Liver (tissue), 3 donors: ENCODE measurements at regions not wholly inside any gene's neighbourhood (a gene's known extent, or its start where the extent isn't known, plus 50 kb on each side); places are given as distances from the start of the nearest gene placed in this dataset.

ENCODE experiments used
- GABPA ChIP-seq, 2 donors: IDR thresholded peaks in 1 of 2; conservative IDR thresholded peaks in 1 of 2; 2 replicates each; pipeline ENCODE4 v1.6.1; 2016; ENCODE audit warnings: antibody characterized with exemption in 2 of 2, mild to moderate bottlenecking in 1 of 2, moderate library complexity in 1 of 2
- HNF4A ChIP-seq, 2 donors: conservative IDR thresholded peaks; 2 replicates each; pipeline ENCODE4 v1.6.1; 2016; ENCODE audit warnings: antibody characterized with exemption in 2 of 2, mild to moderate bottlenecking in 2 of 2
- JUND ChIP-seq, 2 donors: IDR thresholded peaks; 2 replicates each; pipeline ENCODE4 v1.6.1; 2016; ENCODE audit warnings: antibody characterized with exemption in 2 of 2
- NR2F2 ChIP-seq: IDR thresholded peaks from 2 replicates; pipeline ENCODE4 v1.6.1; 2016; ENCODE audit warnings: antibody characterized with exemption
- RAD21 ChIP-seq, 2 donors: IDR thresholded peaks; 2 replicates each; pipeline ENCODE4 v1.6.1; 2016; ENCODE audit warnings: antibody characterized with exemption in 2 of 2, mild to moderate bottlenecking in 2 of 2
- RXRA ChIP-seq, 2 donors: IDR thresholded peaks; 2 replicates each; pipeline ENCODE4 v1.6.1; 2017 to 2018; ENCODE audit warnings: antibody characterized with exemption in 2 of 2, mild to moderate bottlenecking in 1 of 2
- SP1 ChIP-seq: IDR thresholded peaks from 2 replicates; pipeline ENCODE4 v1.6.1; 2018; ENCODE audit warnings: antibody characterized with exemption, mild to moderate bottlenecking
- TAF1 ChIP-seq: conservative IDR thresholded peaks from 2 replicates; pipeline ENCODE4 v1.6.1; 2016; ENCODE audit warnings: antibody characterized with exemption, mild to moderate bottlenecking
- YY1 ChIP-seq: IDR thresholded peaks from 2 replicates; pipeline ENCODE4 v1.6.1; 2016; ENCODE audit warnings: antibody characterized with exemption, mild to moderate bottlenecking
- TF ChIP-seq, protein P1 (sequence below): fragments of 150-350 bp; IDR thresholded peaks from 2 replicates; pipeline ENCODE4 v1.5.1; 2017; ENCODE audit warnings: improper control_type of control experiment, low read depth, low read length; ENCODE audit not compliant: missing input control
- TF ChIP-seq, protein P2 (sequence below): IDR thresholded peaks from 2 replicates; pipeline ENCODE4 v1.6.1; 2016; ENCODE audit warnings: antibody characterized with exemption, mild to moderate bottlenecking
- TF ChIP-seq, protein P3 (sequence below): IDR thresholded peaks from 2 replicates; pipeline ENCODE4 v1.6.1; 2016; ENCODE audit warnings: antibody characterized with exemption
- TF ChIP-seq, protein P4 (sequence below): IDR thresholded peaks from 2 replicates; pipeline ENCODE4 v1.6.1; 2016; ENCODE audit warnings: antibody characterized with exemption
- TF ChIP-seq, protein P5 (sequence below): IDR thresholded peaks from 2 replicates; pipeline ENCODE4 v1.6.1; 2016; ENCODE audit warnings: antibody characterized with exemption
- donor health status: healthy.
- donor health status: healthy.

DNA sequence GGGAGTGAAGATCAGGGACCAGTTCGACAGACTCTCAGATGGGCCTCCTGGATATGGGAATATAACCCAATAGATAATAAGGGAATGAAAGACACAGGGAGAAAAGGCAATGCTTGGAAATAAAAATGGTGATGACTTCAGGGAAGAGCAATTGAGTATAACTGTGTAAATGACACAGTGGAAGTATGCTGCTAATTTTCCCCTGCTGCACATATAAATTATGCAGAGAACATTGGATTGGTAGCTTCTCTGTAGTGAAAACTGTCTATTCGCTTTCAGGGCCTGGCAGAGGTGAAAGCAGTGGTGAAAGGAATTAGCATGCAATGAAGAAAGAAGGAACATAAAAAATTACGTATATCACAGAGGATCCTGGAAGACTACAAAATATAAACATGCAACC lies 398.2 kb upstream of the CDH2 start:
- TF ChIP-seq, protein P1, sequence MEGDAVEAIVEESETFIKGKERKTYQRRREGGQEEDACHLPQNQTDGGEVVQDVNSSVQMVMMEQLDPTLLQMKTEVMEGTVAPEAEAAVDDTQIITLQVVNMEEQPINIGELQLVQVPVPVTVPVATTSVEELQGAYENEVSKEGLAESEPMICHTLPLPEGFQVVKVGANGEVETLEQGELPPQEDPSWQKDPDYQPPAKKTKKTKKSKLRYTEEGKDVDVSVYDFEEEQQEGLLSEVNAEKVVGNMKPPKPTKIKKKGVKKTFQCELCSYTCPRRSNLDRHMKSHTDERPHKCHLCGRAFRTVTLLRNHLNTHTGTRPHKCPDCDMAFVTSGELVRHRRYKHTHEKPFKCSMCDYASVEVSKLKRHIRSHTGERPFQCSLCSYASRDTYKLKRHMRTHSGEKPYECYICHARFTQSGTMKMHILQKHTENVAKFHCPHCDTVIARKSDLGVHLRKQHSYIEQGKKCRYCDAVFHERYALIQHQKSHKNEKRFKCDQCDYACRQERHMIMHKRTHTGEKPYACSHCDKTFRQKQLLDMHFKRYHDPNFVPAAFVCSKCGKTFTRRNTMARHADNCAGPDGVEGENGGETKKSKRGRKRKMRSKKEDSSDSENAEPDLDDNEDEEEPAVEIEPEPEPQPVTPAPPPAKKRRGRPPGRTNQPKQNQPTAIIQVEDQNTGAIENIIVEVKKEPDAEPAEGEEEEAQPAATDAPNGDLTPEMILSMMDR = no peak
- TF ChIP-seq, protein P2, sequence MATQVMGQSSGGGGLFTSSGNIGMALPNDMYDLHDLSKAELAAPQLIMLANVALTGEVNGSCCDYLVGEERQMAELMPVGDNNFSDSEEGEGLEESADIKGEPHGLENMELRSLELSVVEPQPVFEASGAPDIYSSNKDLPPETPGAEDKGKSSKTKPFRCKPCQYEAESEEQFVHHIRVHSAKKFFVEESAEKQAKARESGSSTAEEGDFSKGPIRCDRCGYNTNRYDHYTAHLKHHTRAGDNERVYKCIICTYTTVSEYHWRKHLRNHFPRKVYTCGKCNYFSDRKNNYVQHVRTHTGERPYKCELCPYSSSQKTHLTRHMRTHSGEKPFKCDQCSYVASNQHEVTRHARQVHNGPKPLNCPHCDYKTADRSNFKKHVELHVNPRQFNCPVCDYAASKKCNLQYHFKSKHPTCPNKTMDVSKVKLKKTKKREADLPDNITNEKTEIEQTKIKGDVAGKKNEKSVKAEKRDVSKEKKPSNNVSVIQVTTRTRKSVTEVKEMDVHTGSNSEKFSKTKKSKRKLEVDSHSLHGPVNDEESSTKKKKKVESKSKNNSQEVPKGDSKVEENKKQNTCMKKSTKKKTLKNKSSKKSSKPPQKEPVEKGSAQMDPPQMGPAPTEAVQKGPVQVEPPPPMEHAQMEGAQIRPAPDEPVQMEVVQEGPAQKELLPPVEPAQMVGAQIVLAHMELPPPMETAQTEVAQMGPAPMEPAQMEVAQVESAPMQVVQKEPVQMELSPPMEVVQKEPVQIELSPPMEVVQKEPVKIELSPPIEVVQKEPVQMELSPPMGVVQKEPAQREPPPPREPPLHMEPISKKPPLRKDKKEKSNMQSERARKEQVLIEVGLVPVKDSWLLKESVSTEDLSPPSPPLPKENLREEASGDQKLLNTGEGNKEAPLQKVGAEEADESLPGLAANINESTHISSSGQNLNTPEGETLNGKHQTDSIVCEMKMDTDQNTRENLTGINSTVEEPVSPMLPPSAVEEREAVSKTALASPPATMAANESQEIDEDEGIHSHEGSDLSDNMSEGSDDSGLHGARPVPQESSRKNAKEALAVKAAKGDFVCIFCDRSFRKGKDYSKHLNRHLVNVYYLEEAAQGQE = no peak
- TF ChIP-seq SP1 (no peak), YY1 (no peak), NR2F2 (no peak), GABPA (IDR thresholded peaks at IDR 0.05 in 1 of 2, conservative IDR thresholded peaks at IDR 0.05 in 1 of 2) (no peak), HNF4A (conservative IDR thresholded peaks at IDR 0.05) (no peak), TAF1 (no peak), JUND (IDR thresholded peaks at IDR 0.05) (no peak), RAD21 (IDR thresholded peaks at IDR 0.05) (no peak), RXRA (IDR thresholded peaks at IDR 0.05) (no peak)
- TF ChIP-seq, protein P3, sequence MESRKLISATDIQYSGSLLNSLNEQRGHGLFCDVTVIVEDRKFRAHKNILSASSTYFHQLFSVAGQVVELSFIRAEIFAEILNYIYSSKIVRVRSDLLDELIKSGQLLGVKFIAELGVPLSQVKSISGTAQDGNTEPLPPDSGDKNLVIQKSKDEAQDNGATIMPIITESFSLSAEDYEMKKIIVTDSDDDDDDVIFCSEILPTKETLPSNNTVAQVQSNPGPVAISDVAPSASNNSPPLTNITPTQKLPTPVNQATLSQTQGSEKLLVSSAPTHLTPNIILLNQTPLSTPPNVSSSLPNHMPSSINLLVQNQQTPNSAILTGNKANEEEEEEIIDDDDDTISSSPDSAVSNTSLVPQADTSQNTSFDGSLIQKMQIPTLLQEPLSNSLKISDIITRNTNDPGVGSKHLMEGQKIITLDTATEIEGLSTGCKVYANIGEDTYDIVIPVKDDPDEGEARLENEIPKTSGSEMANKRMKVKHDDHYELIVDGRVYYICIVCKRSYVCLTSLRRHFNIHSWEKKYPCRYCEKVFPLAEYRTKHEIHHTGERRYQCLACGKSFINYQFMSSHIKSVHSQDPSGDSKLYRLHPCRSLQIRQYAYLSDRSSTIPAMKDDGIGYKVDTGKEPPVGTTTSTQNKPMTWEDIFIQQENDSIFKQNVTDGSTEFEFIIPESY = no peak
- TF ChIP-seq, protein P4, sequence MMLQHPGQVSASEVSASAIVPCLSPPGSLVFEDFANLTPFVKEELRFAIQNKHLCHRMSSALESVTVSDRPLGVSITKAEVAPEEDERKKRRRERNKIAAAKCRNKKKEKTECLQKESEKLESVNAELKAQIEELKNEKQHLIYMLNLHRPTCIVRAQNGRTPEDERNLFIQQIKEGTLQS = no peak
- TF ChIP-seq, protein P5, sequence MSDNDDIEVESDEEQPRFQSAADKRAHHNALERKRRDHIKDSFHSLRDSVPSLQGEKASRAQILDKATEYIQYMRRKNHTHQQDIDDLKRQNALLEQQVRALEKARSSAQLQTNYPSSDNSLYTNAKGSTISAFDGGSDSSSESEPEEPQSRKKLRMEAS = no peak
